Amygdala (tissue), 56 donors: ENCODE measurements at regions not wholly inside any gene's neighbourhood (a gene's known extent, or its start where the extent isn't known, plus 50 kb on each side); places are given as distances from the start of the nearest gene placed in this dataset.

Experiments used
- DNase-seq, 56 donors: peaks; one replicate each; lab custom pipeline; 2025; lab: John Stamatoyannopoulos, UW

GRCh38 chr6:157755746-157756411, 67.2 kb upstream of the SNX9 start:
- no peak for DNase-seq

DNA sequence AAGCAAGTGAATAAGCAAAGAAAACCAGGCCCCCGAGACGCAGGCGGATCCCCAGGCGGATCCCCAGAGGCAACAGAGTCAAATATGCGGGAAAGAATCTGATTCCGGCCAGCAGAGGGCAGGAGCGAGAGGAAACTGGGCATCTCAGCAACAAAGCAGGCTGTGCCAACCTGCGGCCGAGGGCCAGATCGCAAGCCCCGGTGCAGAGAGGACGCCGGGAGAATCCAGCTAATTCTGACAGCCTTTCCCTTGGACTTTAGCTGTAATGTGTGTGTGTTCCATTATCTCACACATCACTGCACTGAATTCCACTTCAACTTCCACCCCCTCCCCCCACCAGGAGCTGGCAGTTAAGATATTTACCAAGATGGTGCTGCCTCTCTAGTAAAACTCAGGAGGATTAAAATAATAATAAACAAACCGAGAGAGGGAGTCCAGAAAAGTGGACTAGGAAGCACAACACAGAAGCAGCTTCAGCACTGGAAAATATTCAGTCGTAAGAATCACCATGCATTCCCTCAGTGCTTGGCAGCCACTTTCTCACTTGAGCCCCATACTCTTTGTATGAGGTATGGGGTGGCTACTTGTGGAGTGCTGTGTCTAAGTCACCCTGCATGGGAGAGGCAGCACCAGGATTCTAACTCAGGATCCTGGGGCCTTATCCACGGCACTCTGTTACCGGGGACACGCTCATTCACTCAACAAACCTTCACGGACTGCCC, 66.2 kb upstream of the SNX9 start:
- peak; percentile 12 to 94 (median 76) for DNase-seq

GRCh38 chr6:157757430-157758403, 65.3 kb upstream of the SNX9 start:
- DNase-seq, result no peak

- DNase-seq, result no peak
Measured at GRCh38 chr6:157758516-157759023, 64.5 kb upstream of the SNX9 start.

GRCh38 chr6:157759028-157759427, 64.0 kb upstream of the SNX9 start:
- no peak for DNase-seq

DNA sequence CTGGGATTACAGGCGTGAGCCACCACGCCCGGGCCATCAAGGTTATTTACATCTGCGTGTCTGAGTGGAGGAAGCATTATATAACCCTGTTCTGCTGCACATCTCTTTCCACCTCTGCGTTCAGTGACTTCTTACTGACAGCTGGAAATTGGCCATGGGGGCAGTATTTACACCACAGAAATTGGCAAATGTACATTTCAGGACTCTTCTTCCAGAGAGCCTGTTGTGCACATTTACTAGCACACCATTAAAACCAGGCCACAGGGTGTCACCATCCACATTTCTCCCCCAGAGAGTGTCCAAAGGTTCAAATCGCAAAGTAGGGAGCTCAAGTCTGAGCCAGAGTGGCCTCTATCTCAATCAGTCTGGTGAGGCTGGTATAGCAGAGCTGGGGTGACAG, 62.9 kb upstream of the SNX9 start:
- DNase-seq, result no peak

- DNase-seq, result peak in 1 of 56 donors; percentile 29
Measured at GRCh38 chr6:157760589-157761330, 62.3 kb upstream of the SNX9 start.

- no peak for DNase-seq
Measured at GRCh38 chr6:157761331-157761921, 61.6 kb upstream of the SNX9 start.

- DNase-seq, result no peak
Measured at GRCh38 chr6:157761926-157762325, 61.1 kb upstream of the SNX9 start.

GRCh38 chr6:157762636-157763035, 60.4 kb upstream of the SNX9 start:
- DNase-seq, result no peak

- DNase-seq, result no peak
Measured at GRCh38 chr6:157763129-157763903, 59.7 kb upstream of the SNX9 start.

DNA sequence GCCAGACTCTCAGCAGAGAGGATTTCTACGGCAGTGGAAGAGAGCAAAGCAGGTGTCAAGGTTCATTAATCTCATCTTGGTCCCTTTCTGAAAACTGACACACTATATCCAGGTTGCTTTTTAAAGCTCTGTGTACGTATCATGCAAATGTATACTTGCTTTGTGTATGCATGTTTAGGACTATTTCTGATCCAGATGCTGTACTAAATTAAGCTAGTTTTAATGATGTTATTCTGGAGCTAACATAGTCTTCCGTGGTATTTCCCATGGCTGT, 59.2 kb upstream of the SNX9 start:
- no peak for DNase-seq

- DNase-seq, result peak in 48 of 56 donors; percentile 15 to 83 (median 51)
Measured at GRCh38 chr6:157764178-157765068, 58.6 kb upstream of the SNX9 start.

DNA sequence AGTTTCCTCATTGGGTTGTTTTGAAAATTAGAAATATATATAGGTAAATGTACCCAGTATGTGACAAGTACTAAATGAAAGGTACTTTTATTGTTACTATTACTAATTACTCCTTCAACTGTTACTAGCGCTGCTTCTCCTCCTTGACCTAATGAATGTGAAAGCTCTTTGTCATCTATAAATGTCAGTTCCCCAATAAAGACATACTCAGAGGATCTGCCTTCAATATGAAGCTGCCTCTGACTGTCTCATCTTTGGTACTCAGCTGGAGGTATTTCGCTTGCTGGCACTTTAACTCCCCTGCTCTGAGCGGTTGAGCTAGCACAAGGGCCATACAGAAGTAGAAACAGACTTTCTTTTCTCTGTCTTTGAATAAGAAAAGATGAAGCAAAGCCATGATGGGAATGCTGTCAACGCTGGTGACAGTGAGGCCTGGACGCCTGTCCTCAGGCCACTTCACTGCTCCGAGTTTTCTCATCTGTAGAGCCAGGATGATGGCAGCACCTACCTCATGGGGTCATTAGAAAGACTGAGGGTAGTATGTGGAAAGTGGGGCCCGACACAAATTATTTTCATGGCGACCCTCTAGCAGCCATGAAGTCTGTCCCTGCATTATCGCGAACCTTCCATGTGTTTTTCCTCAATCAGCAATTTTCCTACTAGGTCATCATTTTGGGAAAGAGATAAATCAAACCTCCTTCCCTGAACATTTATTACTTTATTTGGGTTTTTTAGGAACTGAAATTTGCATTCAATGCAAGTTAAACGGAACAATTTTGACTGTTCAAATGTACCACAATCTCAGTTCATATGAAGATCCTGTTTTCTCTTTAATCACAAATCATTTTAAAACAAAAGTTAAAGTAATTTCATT, 55.9 kb upstream of the SNX9 start:
- DNase-seq, result no peak

GRCh38 chr6:157767775-157768156, 55.3 kb upstream of the SNX9 start:
- DNase-seq, result no peak

DNA sequence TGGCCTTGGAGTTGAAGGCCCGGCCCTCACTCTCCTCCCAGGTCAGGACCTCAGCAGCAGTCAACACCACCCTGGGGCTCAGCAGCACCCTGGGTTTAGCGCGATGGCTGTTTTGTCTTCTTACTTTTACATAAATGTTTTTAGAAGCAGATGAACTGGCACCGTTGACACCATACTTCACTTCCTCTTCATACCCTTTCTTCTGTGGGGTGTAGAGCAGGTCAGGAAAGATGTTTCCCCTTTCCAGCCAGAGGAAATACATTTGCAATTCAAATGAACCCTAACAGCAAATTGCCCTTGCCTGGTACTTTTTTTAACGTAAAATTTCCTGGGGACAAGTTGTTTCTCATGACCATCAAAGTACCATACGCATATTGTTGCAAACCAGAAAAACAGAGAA, 54.7 kb upstream of the SNX9 start:
- DNase-seq, result no peak

- no peak for DNase-seq
Measured at GRCh38 chr6:157768863-157769551, 54.0 kb upstream of the SNX9 start.
